HG03060 (cell line): ENCODE measurements at regions not wholly inside any gene's neighbourhood (a gene's known extent, or its start where the extent isn't known, plus 50 kb on each side); places are given as distances from the start of the nearest gene placed in this dataset.

Experiments used
- ATAC-seq: cut with Tn5 transposase; IDR thresholded peaks from one replicate; pipeline ENCODE4 v1.9.1; 2021; ENCODE audit warnings: low read depth, moderate number of reproducible peaks; ENCODE audit not compliant: unreplicated experiment

- ATAC-seq: no peak
These were observed 171.3 kb downstream of the SNCA start for GRCh38 chr4:89665662-89666061.

GRCh38 chr4:89664521-89664920 lies 172.4 kb downstream of the SNCA start:
- no peak for ATAC-seq

GRCh38 chr4:89661173-89661899 lies 175.6 kb downstream of the SNCA start:
- no peak for ATAC-seq

GRCh38 chr4:89660444-89661172 lies 176.4 kb downstream of the SNCA start:
- no peak for ATAC-seq

GRCh38 chr4:89658701-89659024 lies 178.3 kb downstream of the SNCA start:
- peak; percentile 86 for ATAC-seq

GRCh38 chr4:89657931-89658700 lies 178.8 kb downstream of the SNCA start:
- ATAC-seq: peak; percentile 49

GRCh38 chr4:89653012-89653411 lies 183.9 kb downstream of the SNCA start:
- no peak for ATAC-seq

GRCh38 chr4:89645482-89645881 lies 191.5 kb downstream of the SNCA start:
- no peak for ATAC-seq

- no peak for ATAC-seq
These were observed 195.6 kb downstream of the SNCA start for GRCh38 chr4:89641367-89641687.

- no peak for ATAC-seq
These were observed 196.2 kb downstream of the SNCA start for GRCh38 chr4:89640620-89641366.

GRCh38 chr4:89639395-89639794 lies 197.6 kb downstream of the SNCA start:
- ATAC-seq: no peak

- ATAC-seq: no peak
These were observed 211.2 kb downstream of the SNCA start for GRCh38 chr4:89625599-89626293.

GRCh38 chr4:89619206-89619962 lies 217.6 kb downstream of the SNCA start:
- no peak for ATAC-seq

GRCh38 chr4:89618151-89618550 lies 218.8 kb downstream of the SNCA start:
- ATAC-seq: no peak

- ATAC-seq: no peak
These were observed 219.6 kb downstream of the SNCA start for GRCh38 chr4:89617317-89617716.

GRCh38 chr4:89616382-89616781 lies 220.6 kb downstream of the SNCA start:
- ATAC-seq: no peak

GRCh38 chr4:89615051-89615450 lies 221.9 kb downstream of the SNCA start:
- ATAC-seq: no peak

GRCh38 chr4:89614155-89614554 lies 222.8 kb downstream of the SNCA start:
- ATAC-seq: no peak

GRCh38 chr4:89610236-89610635 lies 226.7 kb downstream of the SNCA start:
- no peak for ATAC-seq

GRCh38 chr4:89609756-89610155 lies 227.2 kb downstream of the SNCA start:
- no peak for ATAC-seq
